GM06990 (cell line): ENCODE measurements at regions not wholly inside any gene's neighbourhood (a gene's known extent, or its start where the extent isn't known, plus 50 kb on each side); places are given as distances from the start of the nearest gene placed in this dataset.

Source experiments
- DNase-seq: peaks from one replicate; pipeline ENCODE4 v3.0.0-alpha.2; 2011; ENCODE audit not compliant: insufficient read length; ENCODE audit errors: extremely low read depth
- H3K27me3 ChIP-seq: replicated peaks from 2 replicates; pipeline ENCODE4 v1.6.0; 2011; ENCODE audit warnings: low read length; ENCODE audit not compliant: control insufficient read depth, insufficient read depth
- H3K36me3 ChIP-seq: 2 replicates; pipeline ENCODE4 v1.5.1; 2011; ENCODE audit warnings: low read length; ENCODE audit not compliant: control insufficient read depth, insufficient read depth
- H3K4me3 ChIP-seq: replicated peaks from 2 replicates; pipeline ENCODE4 v1.5.1; 2011; ENCODE audit warnings: low read depth, mild to moderate bottlenecking, control low read depth, low read length
- TF ChIP-seq, protein P1 (sequence below): IDR thresholded peaks from 2 replicates; pipeline ENCODE4 v1.5.1; 2011; ENCODE audit warnings: low read length, control low read depth, mild to moderate bottlenecking, inconsistent platforms; ENCODE audit not compliant: insufficient read depth, poor library complexity, severe bottlenecking

DNA sequence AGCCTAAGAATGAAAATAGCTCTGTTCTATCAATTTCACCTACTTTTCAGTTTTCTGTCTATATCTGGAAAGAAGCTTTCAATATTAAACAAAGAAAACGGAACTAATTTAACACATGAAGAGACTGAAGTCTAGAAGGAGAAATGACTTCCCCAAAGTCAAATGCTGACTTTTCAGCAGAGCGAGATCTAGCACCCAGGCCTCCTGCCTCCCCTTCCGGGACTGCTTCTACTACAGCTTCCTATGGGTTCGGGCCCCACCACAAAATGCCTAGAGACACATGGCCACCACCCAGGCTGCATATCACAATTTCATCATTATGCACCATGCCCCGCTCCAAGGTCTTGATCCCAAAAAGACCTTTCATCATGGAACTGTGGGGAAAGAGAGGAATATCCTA is 104.5 kb downstream of the SST start:
- DNase-seq = no peak
- TF ChIP-seq, protein P1, sequence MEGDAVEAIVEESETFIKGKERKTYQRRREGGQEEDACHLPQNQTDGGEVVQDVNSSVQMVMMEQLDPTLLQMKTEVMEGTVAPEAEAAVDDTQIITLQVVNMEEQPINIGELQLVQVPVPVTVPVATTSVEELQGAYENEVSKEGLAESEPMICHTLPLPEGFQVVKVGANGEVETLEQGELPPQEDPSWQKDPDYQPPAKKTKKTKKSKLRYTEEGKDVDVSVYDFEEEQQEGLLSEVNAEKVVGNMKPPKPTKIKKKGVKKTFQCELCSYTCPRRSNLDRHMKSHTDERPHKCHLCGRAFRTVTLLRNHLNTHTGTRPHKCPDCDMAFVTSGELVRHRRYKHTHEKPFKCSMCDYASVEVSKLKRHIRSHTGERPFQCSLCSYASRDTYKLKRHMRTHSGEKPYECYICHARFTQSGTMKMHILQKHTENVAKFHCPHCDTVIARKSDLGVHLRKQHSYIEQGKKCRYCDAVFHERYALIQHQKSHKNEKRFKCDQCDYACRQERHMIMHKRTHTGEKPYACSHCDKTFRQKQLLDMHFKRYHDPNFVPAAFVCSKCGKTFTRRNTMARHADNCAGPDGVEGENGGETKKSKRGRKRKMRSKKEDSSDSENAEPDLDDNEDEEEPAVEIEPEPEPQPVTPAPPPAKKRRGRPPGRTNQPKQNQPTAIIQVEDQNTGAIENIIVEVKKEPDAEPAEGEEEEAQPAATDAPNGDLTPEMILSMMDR = no peak

DNA sequence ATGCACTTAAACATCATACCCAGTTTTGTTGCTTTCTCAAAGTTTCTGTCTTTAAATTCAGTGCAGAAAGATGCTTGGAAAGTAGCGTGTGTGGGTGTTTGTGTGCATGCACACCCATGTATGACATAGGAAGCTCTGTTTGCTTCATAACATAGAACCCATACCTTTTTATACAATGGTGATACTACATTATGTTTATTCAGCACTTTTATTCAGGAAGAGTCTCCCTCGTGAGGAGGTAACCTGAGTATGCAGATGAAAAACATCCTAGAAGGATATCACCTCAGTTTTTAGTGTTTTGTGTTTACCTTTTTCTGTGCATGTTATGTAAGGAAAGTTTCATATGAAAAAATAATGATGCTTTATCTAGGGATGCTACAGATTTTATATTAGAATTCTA is 111.2 kb downstream of the SST start:
- Histone ChIP-seq H3K36me3 (no peaks in the 10 kb centered on the region), H3K4me3 (no peak overlapping the region), H3K27me3 (no peaks in the 10 kb centered on the region)
- DNase-seq = no peak
- TF ChIP-seq, protein P1 = no peak

More for the DNA sequence above, 104.5 kb downstream of the SST start:
- no peak overlapping the region for H3K4me3 ChIP-seq
- H3K36me3 ChIP-seq = no peaks in the 10 kb centered on the region
- no peaks in the 10 kb centered on the region; the same call in 1 of the 2 replicates for H3K27me3 ChIP-seq

DNA sequence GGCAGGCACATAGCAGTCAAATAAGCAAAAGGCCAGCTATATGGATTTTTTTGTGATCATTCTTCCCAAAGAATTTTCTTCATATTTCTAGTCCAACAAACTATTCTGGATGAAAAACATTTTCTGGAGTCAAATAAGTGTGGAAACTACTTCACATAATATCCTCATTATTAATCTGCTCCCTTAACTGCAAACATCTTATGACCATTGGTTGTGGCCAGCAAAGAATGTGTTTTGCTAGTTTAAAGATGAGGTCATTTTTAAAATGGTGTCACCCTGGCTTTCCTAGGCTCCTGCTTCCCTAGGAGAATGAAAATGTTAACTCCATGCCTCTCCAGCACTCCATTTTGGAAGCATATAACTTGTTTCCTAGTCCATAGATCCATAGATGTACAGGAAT is 118.8 kb downstream of the SST start:
- no peaks in the 10 kb centered on the region for H3K27me3 ChIP-seq
- TF ChIP-seq, protein P1 = no peak
- H3K36me3 ChIP-seq = no peaks in the 10 kb centered on the region
- no peak overlapping the region for H3K4me3 ChIP-seq
- no peak for DNase-seq

DNA sequence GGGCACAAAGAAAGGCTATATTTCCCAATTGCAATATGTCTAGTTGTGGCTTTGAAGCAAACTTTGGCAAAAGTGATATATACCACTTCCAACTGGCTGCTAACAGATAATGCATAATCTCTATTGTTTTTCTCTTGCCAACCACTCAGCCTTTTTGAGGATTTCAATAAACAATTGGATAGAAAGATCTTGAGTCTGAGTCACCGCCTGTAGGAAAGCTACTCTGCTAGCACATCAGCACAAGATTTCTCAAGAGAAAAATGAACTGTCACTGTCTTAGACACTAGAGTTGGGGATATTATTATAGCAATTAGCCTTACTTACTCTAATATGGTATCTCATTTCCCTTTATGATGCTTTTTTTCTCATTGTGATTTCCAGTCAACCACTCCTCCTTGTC is 119.7 kb downstream of the SST start:
- no peak overlapping the region for H3K4me3 ChIP-seq
- no peaks in the 10 kb centered on the region for H3K27me3 ChIP-seq
- DNase-seq = no peak
- no peaks in the 10 kb centered on the region for H3K36me3 ChIP-seq
- TF ChIP-seq, protein P1 = no peak

DNA sequence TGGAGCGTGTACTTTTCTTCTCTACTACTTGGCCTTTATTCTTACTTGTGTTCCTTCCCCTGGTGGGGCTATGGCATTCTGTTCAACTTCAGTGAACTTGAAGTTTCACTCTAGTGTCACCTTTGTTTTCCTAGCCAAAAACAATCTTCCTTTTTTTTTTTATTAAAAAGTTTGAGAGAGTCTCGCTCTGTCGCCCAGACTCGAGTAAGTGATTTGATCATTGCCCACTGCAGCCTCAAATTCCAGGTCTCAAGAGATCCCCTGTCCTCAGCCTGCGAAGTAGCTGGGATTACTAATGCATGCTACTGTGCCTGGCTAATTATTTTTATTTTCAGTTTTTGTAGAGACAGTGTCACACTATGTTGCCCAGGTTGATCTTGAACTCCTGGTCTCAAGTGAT is 124.8 kb downstream of the SST start:
- TF ChIP-seq, protein P1 = no peak
- Histone ChIP-seq H3K27me3 (no peaks in the 10 kb centered on the region), H3K36me3 (no peaks in the 10 kb centered on the region), H3K4me3 (no peak overlapping the region)
- DNase-seq = no peak

DNA sequence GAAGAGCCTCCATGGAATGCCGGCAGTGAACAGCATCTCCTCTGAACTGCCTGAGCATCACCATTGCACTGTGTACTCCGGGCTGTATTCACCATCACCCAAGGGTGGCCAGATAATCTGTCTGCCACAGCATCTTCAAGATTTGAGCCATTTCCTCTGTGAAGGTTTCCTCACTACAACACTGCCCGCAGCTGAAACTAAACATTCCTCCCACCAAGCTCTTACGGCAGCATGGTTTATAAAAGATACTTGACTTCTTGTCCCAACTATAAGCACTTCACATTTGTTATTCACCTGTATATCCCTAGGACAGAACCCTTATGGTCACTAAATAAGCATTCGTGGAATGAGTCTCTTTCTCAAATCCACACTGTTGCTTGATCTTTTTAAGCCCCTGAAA is 125.9 kb downstream of the SST start:
- no peak overlapping the region for H3K4me3 ChIP-seq
- H3K27me3 ChIP-seq = no peaks in the 10 kb centered on the region
- H3K36me3 ChIP-seq = no peaks in the 10 kb centered on the region
- no peak for DNase-seq
- TF ChIP-seq, protein P1 = no peak
